Heart left ventricle (tissue), 16 donors: ENCODE measurements at regions not wholly inside any gene's neighbourhood (a gene's known extent, or its start where the extent isn't known, plus 50 kb on each side); places are given as distances from the start of the nearest gene placed in this dataset.

Experiments used
- ATAC-seq, 4 donors: fragments of 200-7000 bp; cut with Tn5 transposase; one replicate each; pipeline ENCODE4 v1.9.1; 2020 to 2022; ENCODE audit warnings: moderate library complexity in 4 of 4, mild to moderate bottlenecking in 3 of 4, moderate number of reproducible peaks in 1 of 4
- DNase-seq, 5 donors: peaks; one replicate each; pipeline ENCODE4 v3.0.0-alpha.2; 2020
- H3K27ac ChIP-seq, 12 donors: fragments of 200-600 bp; sonication (generic) in 4 of 12; one replicate each; pipeline versions ENCODE4 v1.5.0 to v1.8.0; 2016 to 2022; ENCODE audit warnings: mild to moderate bottlenecking in 2 of 12
- H3K27me3 ChIP-seq, 9 donors: fragments of 200-600 bp; sonication (generic) in 2 of 9; one replicate each; pipeline versions ENCODE4 v1.5.1 to v1.8.0; 2016 to 2022; ENCODE audit warnings: mild to moderate bottlenecking in 3 of 9
- H3K36me3 ChIP-seq, 9 donors: fragments of 200-600 bp; sonication (generic) in 2 of 9; one replicate each; pipeline versions ENCODE4 v1.5.0 to v1.8.0; 2018 to 2022; ENCODE audit warnings: mild to moderate bottlenecking in 2 of 9
- H3K4me1 ChIP-seq, 12 donors: fragments of 200-600 bp; sonication (generic) in 4 of 12; one replicate each; pipeline versions ENCODE4 v1.5.0 to v1.8.0; 2016 to 2022; ENCODE audit warnings: mild to moderate bottlenecking in 3 of 12
- H3K4me3 ChIP-seq, 12 donors: fragments of 200-600 bp; sonication (generic) in 4 of 12; one replicate each; pipeline versions ENCODE4 v1.5.0 to v1.8.0; 2017 to 2022; ENCODE audit warnings: mild to moderate bottlenecking in 9 of 12, moderate library complexity in 4 of 12
- H3K9me3 ChIP-seq, 12 donors: fragments of 200-600 bp; sonication (generic) in 4 of 12; one replicate each; pipeline versions ENCODE4 v1.5.0 to v1.8.0; 2016 to 2022; ENCODE audit warnings: mild to moderate bottlenecking in 1 of 12
- CTCF ChIP-seq, 12 donors: fragments of 200-600 bp; sonication (generic) in 4 of 12; IDR thresholded peaks; one replicate each; pipeline versions ENCODE4 v1.5.0 to v1.8.0; 2018 to 2022; ENCODE audit warnings: antibody characterized with exemption in 12 of 12, mild to moderate bottlenecking in 5 of 12
- POLR2A ChIP-seq, 2 donors: fragments of 450-650 bp; IDR thresholded peaks; one replicate each; pipeline ENCODE4 v1.6.1; 2017; ENCODE audit warnings: antibody characterized with exemption in 2 of 2, mild to moderate bottlenecking in 2 of 2, moderate library complexity in 2 of 2
- WGBS, 4 donors: extraction: QIAGEN DNeasy Blood & Tissue Kit in 2 of 4; methylation state at CpG; one replicate each; pipeline versions ENCODE4 v1.1.5 to v1.1.7; 2013 to 2018; 5-methylcytosine and 5-hydroxymethylcytosine counted together
- intact Hi-C, 10 donors: fragments of 100-400 bp; cut with DNase I; formaldehyde crosslinking; loops; one replicate each; pipeline versions ENCODE4 v1.11.1 to v1.14.2; 2022
- donor health status: ischemic (EF 13 %, LVEDD 7.1; RV severe dilation, severe dysfunction).
- donor health status: healthy with polysubstance abuse.
- donor health status: DM: no; HTN: yes; CAD: no.
- donor health status: DM: no; HTN: no; CAD: no.
- donor health status: ischemic (EF 25% LVEDD 6.9; RV normal size, moderate dysfunction).
- donor health status: ischemic (EF 25% LVEDD 5.7; RV mildly dilated, moderate dysfunction).
- donor health status: healthy.
- donor health status: DM: yes; HTN: yes; CAD: no.
- donor health status: ischemic (EF 35%, LVEDD 5.7; RV mildly dilated, moderate dysfunction).
- donor health status: nonischemic (EF 11% LVEDD 7.7; RV severe dilation, severe dysfunction).
- donor health status: DM: yes; HTN: yes; CAD: no.
- donor health status: PGD.
- donor health status: ischemic (EF 29% LVEDD 5.4; RV normal size, mild dysfunction).
- donor health status: nonischemic (EF 23%, LVEDD 6.1; RV moderate dilation, normal function).

GRCh38 chrX:138008281-138008680 lies 442.4 kb downstream of the ZIC3 start:
- Histone ChIP-seq H3K9me3 (no peaks in the 10 kb centered on the region), H3K4me1 (no peaks in the 10 kb centered on the region), H3K36me3 (no peaks in the 10 kb centered on the region), H3K4me3 (no peak overlapping the region), H3K27ac (no peak overlapping the region), H3K27me3 (no peaks in the 10 kb centered on the region)
- ATAC-seq, result no peak
- no peak for TF ChIP-seq POLR2A (IDR thresholded peaks at IDR 0.05)
- no peak for DNase-seq
- intact Hi-C loops, result no loop called here
- WGBS, 4 donors, result 43 to 57% (median 51%) methylated on average over 5 of the region's 5 CpGs

- peak in 1 of 4 donors; percentile 15 for ATAC-seq
- H3K36me3 ChIP-seq, result no peaks in the 10 kb centered on the region
- H3K4me3 ChIP-seq, result no peak overlapping the region
- no peaks in the 10 kb centered on the region for H3K27me3 ChIP-seq
- H3K27ac ChIP-seq, result no peak overlapping the region
- H3K4me1 ChIP-seq, result no peaks in the 10 kb centered on the region
- intact Hi-C loops, result no loop called here
- no peaks in the 10 kb centered on the region for H3K9me3 ChIP-seq
- 77 to 87% (median 81%) methylated on average over 2 of the region's 2 CpGs for WGBS, 4 donors
- TF ChIP-seq CTCF (IDR thresholded peaks at IDR 0.05) (no peak), POLR2A (IDR thresholded peaks at IDR 0.05) (no peak)
- DNase-seq, result no peak
These were observed 445.5 kb downstream of the ZIC3 start for GRCh38 chrX:138011468-138011867.

- WGBS, 4 donors, result 43 to 68% (median 62%) methylated on average over 3 of the region's 3 CpGs
- no peak for DNase-seq
- TF ChIP-seq CTCF (IDR thresholded peaks at IDR 0.05) (no peak), POLR2A (IDR thresholded peaks at IDR 0.05) (no peak)
- Histone ChIP-seq H3K27me3 (no peaks in the 10 kb centered on the region), H3K4me1 (no peaks in the 10 kb centered on the region), H3K27ac (no peak overlapping the region), H3K9me3 (no peaks in the 10 kb centered on the region), H3K4me3 (no peak overlapping the region), H3K36me3 (no peaks in the 10 kb centered on the region)
- intact Hi-C loops, result no loop called here
- no peak for ATAC-seq
These were observed 448.6 kb downstream of the ZIC3 start for GRCh38 chrX:138014577-138014976.

- Histone ChIP-seq H3K4me1 (no peaks in the 10 kb centered on the region), H3K4me3 (no peak overlapping the region), H3K27me3 (peaks cover 0 to 6% (median 0%) of the 10 kb centered on the region in 9 donors), H3K36me3 (no peaks in the 10 kb centered on the region), H3K9me3 (no peaks in the 10 kb centered on the region), H3K27ac (no peak overlapping the region)
- TF ChIP-seq CTCF (IDR thresholded peaks at IDR 0.05) (no peak), POLR2A (IDR thresholded peaks at IDR 0.05) (no peak)
- no peak for DNase-seq
- no peak for ATAC-seq
- 23 to 42% (median 33%) methylated on average over 1 of the region's 1 CpG for WGBS, 4 donors
- intact Hi-C loops, result no loop called here
These were observed 452.3 kb downstream of the ZIC3 start for GRCh38 chrX:138018145-138018799.

GRCh38 chrX:138020941-138021340 lies 455.0 kb downstream of the ZIC3 start:
- no peak for DNase-seq
- 14 to 34% (median 22%) methylated on average over 1 of the region's 1 CpG for WGBS, 4 donors
- TF ChIP-seq CTCF (IDR thresholded peaks at IDR 0.05), result no peak
- no peak for TF ChIP-seq POLR2A (IDR thresholded peaks at IDR 0.05)

More at GRCh38 chrX:138020941-138021340, 455.0 kb downstream of the ZIC3 start:
- Histone ChIP-seq H3K27ac (no peak overlapping the region), H3K4me3 (no peak overlapping the region), H3K36me3 (no peaks in the 10 kb centered on the region), H3K4me1 (no peaks in the 10 kb centered on the region), H3K9me3 (no peaks in the 10 kb centered on the region), H3K27me3 (peaks cover 0 to 6% (median 0%) of the 10 kb centered on the region in 9 donors)
- intact Hi-C loops, result no loop called here
- ATAC-seq, result no peak
